ENCODE measurements at regions not wholly inside any gene's neighbourhood (a gene's known extent, or its start where the extent isn't known, plus 50 kb on each side); places are given as distances from the start of the nearest gene placed in this dataset.
"Not testable (repeated sequence)": the region's sequence is repeated elsewhere in the genome, so short reads cannot be mapped to it uniquely, and the experiment has no call there.

GRCh38 chr2:116038758-116039157 is 1596.3 kb downstream of the DPP10 start:
- H3K27me3 ChIP-seq (ENCODE audit: control insufficient read depth, insufficient read depth); H3K4me3 ChIP-seq (ENCODE audit: low read length); H3K9me3 ChIP-seq (ENCODE audit: control insufficient read depth, low read length); H3K4me1 ChIP-seq (ENCODE audit: control insufficient read depth, insufficient read depth, low read length); H3K27ac ChIP-seq (ENCODE audit: low read length); DNase-seq; ATAC-seq; intact Hi-C loops (cut with DNase I): not testable (repeated sequence)
- 82% methylated on average over 1 of the region's 1 CpG for WGBS

- DNase-seq (no peak), ATAC-seq (no peak)
- 30% methylated on average over 1 of the region's 1 CpG for WGBS
- Histone ChIP-seq H3K27me3 (ENCODE audit: control insufficient read depth, insufficient read depth) (no peaks in the 10 kb centered on the region), H3K4me1 (ENCODE audit: control insufficient read depth, insufficient read depth, low read length) (no peaks in the 10 kb centered on the region), H3K27ac (ENCODE audit: low read length) (no peak overlapping the region), H3K4me3 (ENCODE audit: low read length) (no peak overlapping the region), H3K9me3 (ENCODE audit: control insufficient read depth, low read length) (no peaks in the 10 kb centered on the region)
- intact Hi-C loops (cut with DNase I): no loop called here
Measured at GRCh38 chr2:116042530-116042929, 1600.1 kb downstream of the DPP10 start.

- intact Hi-C loops (cut with DNase I): no loop called here
Measured at GRCh38 chr2:116057538-116057937, 1615.1 kb downstream of the DPP10 start.

GRCh38 chr2:116061023-116061422 is 1618.6 kb downstream of the DPP10 start:
- no peaks in the 10 kb centered on the region for H3K27me3 ChIP-seq (ENCODE audit: control insufficient read depth, insufficient read depth)
- 55% methylated on average over 5 of the region's 5 CpGs for WGBS
- DNase-seq (no peak), ATAC-seq (no peak)
- H3K4me3 ChIP-seq (ENCODE audit: low read length): no peak overlapping the region
- intact Hi-C loops (cut with DNase I): no loop called here
- H3K4me1 ChIP-seq (ENCODE audit: control insufficient read depth, insufficient read depth, low read length): no peaks in the 10 kb centered on the region
- H3K9me3 ChIP-seq (ENCODE audit: control insufficient read depth, low read length): no peaks in the 10 kb centered on the region
- no peak overlapping the region for H3K27ac ChIP-seq (ENCODE audit: low read length)

More at GRCh38 chr2:116057538-116057937, 1615.1 kb downstream of the DPP10 start:
- Histone ChIP-seq H3K27me3 (ENCODE audit: control insufficient read depth, insufficient read depth) (no peaks in the 10 kb centered on the region), H3K27ac (ENCODE audit: low read length) (no peak overlapping the region), H3K4me3 (ENCODE audit: low read length) (no peak overlapping the region), H3K4me1 (ENCODE audit: control insufficient read depth, insufficient read depth, low read length) (no peaks in the 10 kb centered on the region), H3K9me3 (ENCODE audit: control insufficient read depth, low read length) (no peaks in the 10 kb centered on the region)
- no peak for ATAC-seq
- DNase-seq: no peak
- WGBS: 46% methylated on average over 2 of the region's 2 CpGs

- Histone ChIP-seq H3K27me3 (ENCODE audit: control insufficient read depth, insufficient read depth) (no peaks in the 10 kb centered on the region), H3K9me3 (ENCODE audit: control insufficient read depth, low read length) (no peaks in the 10 kb centered on the region), H3K27ac (ENCODE audit: low read length) (no peak overlapping the region), H3K4me3 (ENCODE audit: low read length) (no peak overlapping the region), H3K4me1 (ENCODE audit: control insufficient read depth, insufficient read depth, low read length) (no peaks in the 10 kb centered on the region)
- no peak for DNase-seq
- intact Hi-C loops (cut with DNase I): no loop called here
- WGBS: 63% methylated on average over 2 of the region's 2 CpGs
- ATAC-seq: no peak
Measured at GRCh38 chr2:116073731-116074130, 1631.3 kb downstream of the DPP10 start.

GRCh38 chr2:116074161-116074560 is 1631.7 kb downstream of the DPP10 start:
- Histone ChIP-seq H3K9me3 (ENCODE audit: control insufficient read depth, low read length) (no peaks in the 10 kb centered on the region), H3K4me1 (ENCODE audit: control insufficient read depth, insufficient read depth, low read length) (no peaks in the 10 kb centered on the region), H3K27me3 (ENCODE audit: control insufficient read depth, insufficient read depth) (no peaks in the 10 kb centered on the region), H3K4me3 (ENCODE audit: low read length) (no peak overlapping the region), H3K27ac (ENCODE audit: low read length) (no peak overlapping the region)
- ATAC-seq: no peak
- WGBS: 76% methylated on average over 4 of the region's 4 CpGs
- DNase-seq: no peak
- intact Hi-C loops (cut with DNase I): no loop called here

DNA sequence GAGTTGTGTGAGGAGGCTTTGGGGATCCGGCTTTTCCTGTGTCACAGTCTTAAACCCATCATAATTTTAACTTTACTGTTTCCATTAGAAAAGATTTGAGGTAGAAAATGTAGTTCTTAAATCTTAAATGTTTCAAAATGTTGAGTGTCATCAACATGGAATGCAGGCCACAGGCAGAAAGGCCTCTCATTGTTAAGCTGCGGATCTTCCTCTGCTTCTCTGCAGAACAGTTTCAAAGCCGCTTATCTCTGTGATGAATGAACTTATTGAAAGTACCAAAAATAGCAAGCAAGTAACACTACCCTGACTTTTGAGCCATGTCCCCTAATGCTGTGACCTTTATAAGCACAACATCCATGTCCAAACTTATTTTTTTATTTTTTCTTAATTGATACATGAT is 1645.8 kb downstream of the DPP10 start:
- no peak overlapping the region for H3K4me3 ChIP-seq (ENCODE audit: low read length)
- ATAC-seq (no peak), DNase-seq (no peak)
- H3K4me1 ChIP-seq (ENCODE audit: control insufficient read depth, insufficient read depth, low read length): peaks cover 1% of the 10 kb centered on the region
- WGBS: 22% methylated on average over 3 of the region's 3 CpGs
- no peak overlapping the region for H3K27ac ChIP-seq (ENCODE audit: low read length)
- no peaks in the 10 kb centered on the region for H3K27me3 ChIP-seq (ENCODE audit: control insufficient read depth, insufficient read depth)
- no peaks in the 10 kb centered on the region for H3K9me3 ChIP-seq (ENCODE audit: control insufficient read depth, low read length)
- intact Hi-C loops (cut with DNase I): no loop called here

DNA sequence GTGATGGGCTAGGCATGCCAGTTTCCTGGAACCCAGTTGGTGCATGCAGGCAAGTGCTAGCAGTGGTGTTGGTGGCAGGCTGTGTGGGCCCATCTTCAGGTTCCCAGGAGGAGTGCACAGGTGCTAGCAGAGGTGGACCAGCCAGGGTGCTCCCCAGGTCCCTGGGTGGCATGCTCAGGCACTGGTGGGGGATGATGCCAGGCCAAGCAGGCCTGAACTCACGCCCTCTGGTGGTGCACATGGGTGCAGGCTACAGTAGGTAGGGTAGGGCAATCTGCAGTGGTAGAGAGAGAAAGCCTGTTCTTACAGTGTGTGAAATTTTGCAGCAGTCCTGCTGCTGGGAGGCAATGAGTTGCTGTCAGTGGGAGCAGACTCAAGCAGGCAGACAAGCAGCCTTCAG is 1651.8 kb downstream of the DPP10 start:
- intact Hi-C loops (cut with DNase I): no loop called here
- no peaks in the 10 kb centered on the region for H3K4me1 ChIP-seq (ENCODE audit: control insufficient read depth, insufficient read depth, low read length)
- no peaks in the 10 kb centered on the region for H3K27me3 ChIP-seq (ENCODE audit: control insufficient read depth, insufficient read depth)
- WGBS: 29% methylated on average over 1 of the region's 1 CpG
- no peak for DNase-seq
- H3K9me3 ChIP-seq (ENCODE audit: control insufficient read depth, low read length): no peaks in the 10 kb centered on the region
- no peak overlapping the region for H3K27ac ChIP-seq (ENCODE audit: low read length)
- no peak overlapping the region for H3K4me3 ChIP-seq (ENCODE audit: low read length)
- peak in 1 of 2 donors; percentile 11 for ATAC-seq

DNA sequence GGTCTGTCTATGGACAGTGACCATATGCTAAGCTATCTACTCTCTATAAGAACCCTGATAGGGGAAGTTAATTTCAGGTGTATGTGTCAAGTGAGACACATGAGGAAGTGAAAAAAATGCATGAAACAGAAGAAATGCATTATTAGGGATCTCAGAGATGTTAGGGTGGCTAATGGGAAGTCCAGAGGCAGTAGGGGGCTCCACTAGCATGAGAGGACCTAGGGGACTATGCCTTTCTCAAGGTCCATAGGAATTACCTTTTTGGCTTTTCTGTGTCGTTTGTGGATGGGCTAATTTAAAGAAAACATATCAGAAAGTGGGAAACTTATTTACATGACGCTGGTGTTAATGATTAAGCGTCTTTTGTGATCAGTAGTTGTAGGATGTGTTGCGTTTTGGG is 1653.2 kb downstream of the DPP10 start:
- H3K27me3 ChIP-seq (ENCODE audit: control insufficient read depth, insufficient read depth): no peaks in the 10 kb centered on the region
- H3K27ac ChIP-seq (ENCODE audit: low read length): no peak overlapping the region
- 75% methylated on average over 4 of the region's 4 CpGs for WGBS
- ATAC-seq (no peak), DNase-seq (no peak)
- intact Hi-C loops (cut with DNase I): no loop called here
- no peaks in the 10 kb centered on the region for H3K4me1 ChIP-seq (ENCODE audit: control insufficient read depth, insufficient read depth, low read length)
- no peak overlapping the region for H3K4me3 ChIP-seq (ENCODE audit: low read length)
- H3K9me3 ChIP-seq (ENCODE audit: control insufficient read depth, low read length): no peaks in the 10 kb centered on the region

DNA sequence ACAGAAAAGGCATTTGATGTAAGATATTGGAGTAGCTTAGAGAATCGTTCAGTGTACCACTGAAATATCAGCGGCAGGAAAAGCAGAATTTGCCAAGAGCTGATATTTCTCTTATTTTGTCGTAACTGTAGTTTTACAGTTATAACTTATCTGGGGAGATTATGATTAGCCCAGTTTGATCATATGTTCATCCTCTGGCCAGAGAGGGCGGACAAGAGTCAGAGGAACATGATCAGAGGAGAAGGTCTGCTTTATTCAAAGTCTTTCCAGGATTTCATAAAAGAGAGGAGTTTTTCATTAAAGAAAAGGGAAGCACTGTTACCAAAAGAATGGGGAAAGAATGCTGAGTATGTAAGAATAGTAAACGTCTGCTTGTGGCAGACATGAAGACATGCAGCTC is 1655.6 kb downstream of the DPP10 start:
- ATAC-seq (no peak), DNase-seq (no peak)
- no peaks in the 10 kb centered on the region for H3K4me1 ChIP-seq (ENCODE audit: control insufficient read depth, insufficient read depth, low read length)
- no peaks in the 10 kb centered on the region for H3K9me3 ChIP-seq (ENCODE audit: control insufficient read depth, low read length)
- WGBS: 43% methylated on average over 5 of the region's 5 CpGs
- no peak overlapping the region for H3K4me3 ChIP-seq (ENCODE audit: low read length)
- intact Hi-C loops (cut with DNase I): no loop called here
- no peaks in the 10 kb centered on the region for H3K27me3 ChIP-seq (ENCODE audit: control insufficient read depth, insufficient read depth)
- no peak overlapping the region for H3K27ac ChIP-seq (ENCODE audit: low read length)

- Histone ChIP-seq H3K4me1 (ENCODE audit: control insufficient read depth, insufficient read depth, low read length) (no peaks in the 10 kb centered on the region), H3K27ac (ENCODE audit: low read length) (no peak overlapping the region), H3K9me3 (ENCODE audit: control insufficient read depth, low read length) (no peaks in the 10 kb centered on the region), H3K27me3 (ENCODE audit: control insufficient read depth, insufficient read depth) (no peaks in the 10 kb centered on the region), H3K4me3 (ENCODE audit: low read length) (no peak overlapping the region)
- DNase-seq: no peak
- WGBS: 45% methylated on average over 1 of the region's 1 CpG
- intact Hi-C loops (cut with DNase I): no loop called here
- no peak for ATAC-seq
Measured at GRCh38 chr2:116109471-116109870, 1667.0 kb downstream of the DPP10 start.

GRCh38 chr2:116117845-116118244 is 1675.4 kb downstream of the DPP10 start:
- H3K27me3 ChIP-seq (ENCODE audit: control insufficient read depth, insufficient read depth): no peaks in the 10 kb centered on the region
- 70% methylated on average over 1 of the region's 1 CpG for WGBS
- H3K4me3 ChIP-seq (ENCODE audit: low read length): no peak overlapping the region
- intact Hi-C loops (cut with DNase I): no loop called here
- no peak for ATAC-seq
- no peak for DNase-seq
- H3K4me1 ChIP-seq (ENCODE audit: control insufficient read depth, insufficient read depth, low read length): no peaks in the 10 kb centered on the region
- H3K9me3 ChIP-seq (ENCODE audit: control insufficient read depth, low read length): no peaks in the 10 kb centered on the region
- no peak overlapping the region for H3K27ac ChIP-seq (ENCODE audit: low read length)
